Gastroesophageal sphincter (tissue), 4 donors: ENCODE measurements at regions not wholly inside any gene's neighbourhood (a gene's known extent, or its start where the extent isn't known, plus 50 kb on each side); places are given as distances from the start of the nearest gene placed in this dataset.

Source experiments
- ATAC-seq: fragments of 150-250 bp; one replicate; pipeline ENCODE4 v1.9.1; 2016; ENCODE audit warnings: mild to moderate bottlenecking, moderate library complexity
- H3K27ac ChIP-seq, 4 donors: fragments of 200-600 bp; sonication (generic) in 3 of 4; 1 replicate in 3 of 4; 2 replicates in 1 of 4; pipeline ENCODE4 v1.5.1; 2016 to 2019
- H3K27me3 ChIP-seq: fragments of 200-600 bp; sonication (generic); one replicate; pipeline ENCODE4 v1.5.1; 2019
- H3K36me3 ChIP-seq, 2 donors: fragments of 200-600 bp; sonication (generic); one replicate each; pipeline ENCODE4 v1.5.1; 2019; ENCODE audit warnings: control low read depth in 1 of 2
- H3K4me1 ChIP-seq, 3 donors: fragments of 200-600 bp; sonication (generic); 1 replicate in 2 of 3; 2 replicates in 1 of 3; pipeline ENCODE4 v1.5.1; 2016 to 2019; ENCODE audit warnings: control low read depth in 2 of 3
- H3K4me3 ChIP-seq, 2 donors: fragments of 200-600 bp; sonication (generic); one replicate each; pipeline ENCODE4 v1.5.1; 2019; ENCODE audit warnings: mild to moderate bottlenecking in 1 of 2, moderate library complexity in 1 of 2
- H3K9me3 ChIP-seq, 3 donors: fragments of 200-600 bp; sonication (generic); one replicate each; pipeline ENCODE4 v1.5.1; 2017 to 2019; ENCODE audit warnings: control low read depth in 2 of 3
- CTCF ChIP-seq, 4 experiments: fragments of 200-600 bp in 2 of 4; fragments of 450-650 bp in 2 of 4; sonication (generic) in 1 of 4; IDR thresholded peaks; one replicate each; pipeline ENCODE4 v1.5.1; 2017 to 2019; ENCODE audit warnings: antibody characterized with exemption in 4 of 4, mild to moderate bottlenecking in 2 of 4, moderate library complexity in 2 of 4
- EP300 ChIP-seq: sonication (generic); formaldehyde crosslinking; IDR thresholded peaks from one replicate; pipeline ENCODE4 v1.6.1; 2017; ENCODE audit warnings: antibody characterized with exemption, mild to moderate bottlenecking
- POLR2A ChIP-seq, 2 donors: fragments of 450-650 bp; IDR thresholded peaks; one replicate each; pipeline ENCODE4 v1.6.1; 2017; ENCODE audit warnings: antibody characterized with exemption in 2 of 2, mild to moderate bottlenecking in 2 of 2, moderate library complexity in 1 of 2
- POLR2AphosphoS5 ChIP-seq: sonication (generic); formaldehyde crosslinking; IDR thresholded peaks from one replicate; pipeline ENCODE4 v1.6.1; 2017; ENCODE audit warnings: antibody characterized with exemption
- whole genome bisulfite sequencing, 2 donors: methylation state at CpG; one replicate each; pipeline ENCODE4 v1.1.5; 2018; ENCODE audit warnings: low coverage in 1 of 2; 5-methylcytosine and 5-hydroxymethylcytosine counted together

GRCh38 chr5:171580502-171581265 lies 161.2 kb downstream of the FGF18 start:
- Histone ChIP-seq H3K4me3 (no peak overlapping the region), H3K36me3 (no peaks in the 10 kb centered on the region), H3K27ac (peak overlapping the region in 1 of 4 donors; percentile 10), H3K27me3 (peaks cover 9% of the 10 kb centered on the region), H3K9me3 (peaks cover 0 to 5% (median 0%) of the 10 kb centered on the region in 3 donors), H3K4me1 (peaks cover 0 to 29% (median 3%) of the 10 kb centered on the region in 3 donors)
- ATAC-seq: no peak
- TF ChIP-seq POLR2A (IDR thresholded peaks at IDR 0.05) (no peak), CTCF (IDR thresholded peaks at IDR 0.05) (no peak), POLR2AphosphoS5 (no peak), EP300 (no peak)
- 52 to 59% methylated on average over 8 to 9 of the region's 9 CpGs for WGBS, 2 donors

GRCh38 chr5:171581781-171582180 lies 162.3 kb downstream of the FGF18 start:
- Histone ChIP-seq H3K4me1 (peaks cover 0 to 29% (median 3%) of the 10 kb centered on the region in 3 donors), H3K36me3 (no peaks in the 10 kb centered on the region), H3K27ac (no peak overlapping the region), H3K9me3 (no peaks in the 10 kb centered on the region), H3K4me3 (no peak overlapping the region), H3K27me3 (peaks cover 14% of the 10 kb centered on the region)
- ATAC-seq: no peak
- 84 to 86% methylated on average over 1 to 4 of the region's 7 CpGs for WGBS, 2 donors
- TF ChIP-seq POLR2A (IDR thresholded peaks at IDR 0.05) (no peak), POLR2AphosphoS5 (no peak), CTCF (IDR thresholded peaks at IDR 0.05) (no peak), EP300 (no peak)

- 100% methylated on average over 1 to 3 of the region's 5 CpGs for WGBS, 2 donors
- H3K27ac ChIP-seq: no peak overlapping the region
- H3K9me3 ChIP-seq: no peaks in the 10 kb centered on the region
- H3K4me3 ChIP-seq: no peak overlapping the region
- H3K4me1 ChIP-seq: peaks cover 0 to 24% (median 3%) of the 10 kb centered on the region in 3 donors
- TF ChIP-seq POLR2A (IDR thresholded peaks at IDR 0.05): no peak
- no peak for TF ChIP-seq EP300
- no peak for TF ChIP-seq CTCF (IDR thresholded peaks at IDR 0.05)
- no peak for TF ChIP-seq POLR2AphosphoS5
- ATAC-seq: no peak
- peaks cover 13% of the 10 kb centered on the region for H3K27me3 ChIP-seq
- H3K36me3 ChIP-seq: no peaks in the 10 kb centered on the region
Measured at GRCh38 chr5:171582849-171583248, 163.4 kb downstream of the FGF18 start.

GRCh38 chr5:171585981-171586380 lies 166.5 kb downstream of the FGF18 start:
- no peak overlapping the region for H3K27ac ChIP-seq
- ATAC-seq: no peak
- H3K27me3 ChIP-seq: peaks cover 9% of the 10 kb centered on the region
- WGBS, 2 donors: 90 to 100% methylated on average over 1 to 8 of the region's 9 CpGs
- no peak overlapping the region for H3K4me3 ChIP-seq
- no peaks in the 10 kb centered on the region for H3K36me3 ChIP-seq
- H3K4me1 ChIP-seq: no peaks in the 10 kb centered on the region
- no peak for TF ChIP-seq POLR2A (IDR thresholded peaks at IDR 0.05)
- no peak for TF ChIP-seq CTCF (IDR thresholded peaks at IDR 0.05)
- no peak for TF ChIP-seq EP300
- TF ChIP-seq POLR2AphosphoS5: no peak
- no peaks in the 10 kb centered on the region for H3K9me3 ChIP-seq

- ATAC-seq: no peak
- no peaks in the 10 kb centered on the region for H3K4me1 ChIP-seq
- TF ChIP-seq CTCF (IDR thresholded peaks at IDR 0.05) (no peak), EP300 (no peak), POLR2A (IDR thresholded peaks at IDR 0.05) (no peak), POLR2AphosphoS5 (no peak)
- H3K36me3 ChIP-seq: no peaks in the 10 kb centered on the region
- WGBS, 2 donors: 100% methylated on average over 2 of the region's 4 CpGs; no CpG with 5 or more reads in 1 of the 2 donors
- no peak overlapping the region for H3K27ac ChIP-seq
- no peaks in the 10 kb centered on the region for H3K9me3 ChIP-seq
- H3K27me3 ChIP-seq: peaks cover 9% of the 10 kb centered on the region
- H3K4me3 ChIP-seq: no peak overlapping the region
Measured at GRCh38 chr5:171586436-171586835, 167.0 kb downstream of the FGF18 start.
